ENCODE measurements at regions not wholly inside any gene's neighbourhood (a gene's known extent, or its start where the extent isn't known, plus 50 kb on each side); places are given as distances from the start of the nearest gene placed in this dataset.

- intact Hi-C loops (cut with micrococcal nuclease), result no loop called here
- POLR2A ChIA-PET (ENCODE audit: unreplicated experiment), result no interaction called here
- 77% methylated on average over 3 of the region's 6 CpGs; no CpG with 5 or more reads in 1 of the 2 experiments for WGBS, 2 experiments (ENCODE audit: extremely low coverage in 2 of 2, insufficient read length in 1 of 2)
- Histone ChIP-seq H3K4ac (ENCODE audit: low read depth, low read length) (no peak overlapping the region), H3K56ac (ENCODE audit: extremely low read depth, insufficient read depth, low read length) (no peak overlapping the region), H4K8ac (ENCODE audit: low read depth in 2 of 2, low read length in 2 of 2) (no peak overlapping the region), H2AFZ (replicated peaks; ENCODE audit: low read length, poor library complexity) (no peak overlapping the region), H3K79me1 (ENCODE audit: low read depth in 1 of 2, low read length in 2 of 2) (no peaks in the 10 kb centered on the region), H3K27ac (ENCODE audit: insufficient read depth, low read length) (no peak overlapping the region), H2AK9ac (replicated peaks; ENCODE audit: low read depth, low read length, poor library complexity) (no peak overlapping the region), H4K91ac (ENCODE audit: insufficient read depth, low read depth, low read length) (no peak overlapping the region), H3K4me1 (ENCODE audit: control insufficient read depth, insufficient read depth, low read length) (no peaks in the 10 kb centered on the region), H2BK15ac (ENCODE audit: low read depth, low read length) (no peak overlapping the region), H3K9me1 (ENCODE audit: insufficient read depth, low read length) (no peaks in the 10 kb centered on the region), H3K4me3 (ENCODE audit: insufficient read depth, low read depth, low read length) (no peak overlapping the region), H4K20me1 (ENCODE audit: insufficient read depth, low read length) (no peaks in the 10 kb centered on the region), H2BK120ac (ENCODE audit: low read depth, low read length) (no peak overlapping the region), H3K23ac (ENCODE audit: low read depth, low read length) (no peak overlapping the region), H3K18ac (ENCODE audit: low read depth, low read length) (no peak overlapping the region), H3K27me3 (ENCODE audit: control insufficient read depth, insufficient read depth, low read length) (peaks cover 7% of the 10 kb centered on the region), H2BK20ac (ENCODE audit: low read depth, low read length) (no peak overlapping the region), H3K4me2 (ENCODE audit: low read depth, low read length) (no peak overlapping the region), H3K36me3 (ENCODE audit: control insufficient read depth, insufficient read depth, low read length) (no peaks in the 10 kb centered on the region), H3K9me3 (ENCODE audit: control insufficient read depth, insufficient read depth, low read length) (no peaks in the 10 kb centered on the region), H3K9ac (ENCODE audit: low read depth, low read length) (no peak overlapping the region), H2BK5ac (ENCODE audit: low read depth, low read length, poor library complexity, severe bottlenecking) (no peak overlapping the region), H4K5ac (ENCODE audit: low read depth, low read length) (no peak overlapping the region), H2AK5ac (ENCODE audit: low read depth, low read length) (no peak overlapping the region), H3K14ac (replicated peaks; ENCODE audit: low read depth, low read length) (no peak overlapping the region)
- dilution Hi-C loops (cut with HindIII; ENCODE audit: low sequenced_read_pairs, unreplicated experiment), result no loop called here
- no peak for TF ChIP-seq ELK1 (IDR thresholded peaks at IDR 0.05; ENCODE audit: borderline replicate concordance, low read depth, low read length)
- no peak for TF ChIP-seq BHLHE40 (IDR thresholded peaks at IDR 0.05; ENCODE audit: low read depth, low read length)
- no peak for TF ChIP-seq CEBPB (IDR thresholded peaks at IDR 0.05; ENCODE audit: low read depth, low read length)
- TF ChIP-seq MXI1 (IDR thresholded peaks at IDR 0.05; ENCODE audit: borderline replicate concordance, low read depth, low read length), result no peak
- no peak for TF ChIP-seq MAZ (IDR thresholded peaks at IDR 0.05; ENCODE audit: borderline replicate concordance, low read depth, low read length)
- DNase-seq (no peak), ATAC-seq (ENCODE audit: low read depth) (no peak)
- in situ Hi-C loops (cut with MboI; ENCODE audit: low sequenced_read_pairs), result no loop called here
- CTCF ChIA-PET, result no interaction called here
- BruUV-seq (replicated peaks), result no TSS peak
These were observed 302.4 kb downstream of the ATPSCKMT start for GRCh38 chr5:9947225-9947714.

All from IMR-90 (cell line).